ENCODE measurements at regions not wholly inside any gene's neighbourhood (a gene's known extent, or its start where the extent isn't known, plus 50 kb on each side); places are given as distances from the start of the nearest gene placed in this dataset.

GRCh38 chr14:86540636-86541247, 1010.8 kb downstream of the FLRT2 start:
- TF ChIP-seq CTCF (IDR thresholded peaks at IDR 0.05; ENCODE audit: low read depth, low read length, missing control alignments), result no peak
- no peak overlapping the region for H3K4me3 ChIP-seq (ENCODE audit: low read depth, low read length)

GRCh38 chr14:86539361-86540070, 1009.6 kb downstream of the FLRT2 start:
- TF ChIP-seq CTCF (IDR thresholded peaks at IDR 0.05; ENCODE audit: low read depth, low read length, missing control alignments), result no peak
- no peak overlapping the region for H3K4me3 ChIP-seq (ENCODE audit: low read depth, low read length)
- no peak for DNase-seq (ENCODE audit: low read depth)

More at GRCh38 chr14:86540636-86541247, 1010.8 kb downstream of the FLRT2 start:
- no peak for DNase-seq (ENCODE audit: low read depth)

- no peak for DNase-seq (ENCODE audit: low read depth)
- no peak overlapping the region for H3K4me3 ChIP-seq (ENCODE audit: low read depth, low read length)
- no peak for TF ChIP-seq CTCF (IDR thresholded peaks at IDR 0.05; ENCODE audit: low read depth, low read length, missing control alignments)
Measured at GRCh38 chr14:86533834-86534233, 1003.9 kb downstream of the FLRT2 start.

- no peak overlapping the region for H3K4me3 ChIP-seq (ENCODE audit: low read depth, low read length)
- no peak for TF ChIP-seq CTCF (IDR thresholded peaks at IDR 0.05; ENCODE audit: low read depth, low read length, missing control alignments)
- DNase-seq (ENCODE audit: low read depth), result no peak
Measured at GRCh38 chr14:86532219-86532618, 1002.3 kb downstream of the FLRT2 start.

- no peak overlapping the region for H3K4me3 ChIP-seq (ENCODE audit: low read depth, low read length)
- DNase-seq (ENCODE audit: low read depth), result no peak
- TF ChIP-seq CTCF (IDR thresholded peaks at IDR 0.05; ENCODE audit: low read depth, low read length, missing control alignments), result no peak
Measured at GRCh38 chr14:86530457-86530856, 1000.5 kb downstream of the FLRT2 start.

- no peak for TF ChIP-seq CTCF (IDR thresholded peaks at IDR 0.05; ENCODE audit: low read depth, low read length, missing control alignments)
- DNase-seq (ENCODE audit: low read depth), result no peak
- no peak overlapping the region for H3K4me3 ChIP-seq (ENCODE audit: low read depth, low read length)
Measured at GRCh38 chr14:86527312-86527711, 997.4 kb downstream of the FLRT2 start.

GRCh38 chr14:86525673-86526072, 995.7 kb downstream of the FLRT2 start:
- no peak for DNase-seq (ENCODE audit: low read depth)
- no peak for TF ChIP-seq CTCF (IDR thresholded peaks at IDR 0.05; ENCODE audit: low read depth, low read length, missing control alignments)
- no peak overlapping the region for H3K4me3 ChIP-seq (ENCODE audit: low read depth, low read length)
